ENCODE measurements at regions not wholly inside any gene's neighbourhood (a gene's known extent, or its start where the extent isn't known, plus 50 kb on each side); places are given as distances from the start of the nearest gene placed in this dataset.
A peak's percentile ranks its signal among the peaks of the same experiment; 100 is the strongest.

DNA sequence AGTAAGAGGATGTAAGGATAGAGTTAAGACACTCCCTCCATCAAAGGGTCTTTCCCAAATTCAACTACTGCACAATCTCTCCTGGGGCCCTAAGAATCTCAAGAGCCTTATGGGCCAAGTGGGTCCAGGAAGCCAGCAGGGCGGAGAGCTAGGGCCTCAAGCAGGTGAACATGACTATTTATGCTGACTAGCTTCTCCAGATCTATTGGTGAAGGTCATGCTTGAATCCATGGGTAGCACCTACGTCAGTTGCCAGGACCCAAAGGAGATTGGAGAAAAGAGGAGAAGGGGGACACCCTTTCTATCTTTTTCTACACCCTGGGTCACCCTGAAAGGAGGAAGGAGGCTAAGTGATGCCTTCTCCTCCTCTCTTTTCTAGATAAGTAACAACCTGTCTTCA lies 534.2 kb upstream of the MIS18BP1 start:
- Histone ChIP-seq H3K27me3 (ENCODE audit: insufficient read depth, low read length) (no peaks in the 10 kb centered on the region), H3K4me3 (replicated peaks in 1 of 2; ENCODE audit: low read depth in 1 of 2, low read length in 2 of 2) (no peak overlapping the region), H3K9me2 (ENCODE audit: insufficient read depth) (no peaks in the 10 kb centered on the region), H3K79me2 (ENCODE audit: insufficient read depth, low read length) (no peaks in the 10 kb centered on the region), H3K9ac (ENCODE audit: low read length) (no peak overlapping the region), H3K4me1 (ENCODE audit: control insufficient read depth in 1 of 2, insufficient read depth in 2 of 2, low read length in 2 of 2) (no peaks in the 10 kb centered on the region), H4K20me1 (ENCODE audit: insufficient read depth) (no peaks in the 10 kb centered on the region), H3K9me3 (ENCODE audit: control insufficient read depth in 1 of 2, insufficient read depth in 1 of 2, low read depth in 1 of 2, low read length in 2 of 2) (peaks cover 16 to 21% of the 10 kb centered on the region in 2 experiments; a peak in 3 of 4 replicates), H3K27ac (ENCODE audit: low read depth, low read length) (no peak overlapping the region), H3K36me3 (ENCODE audit: control insufficient read depth in 1 of 2, insufficient read depth in 2 of 2, low read length in 2 of 2) (no peaks in the 10 kb centered on the region), H3K4me2 (ENCODE audit: low read length) (no peak overlapping the region), H2AFZ (ENCODE audit: low read depth, low read length, poor library complexity, severe bottlenecking) (no peak overlapping the region)
- ChIA-PET CTCF (no interaction called here), POLR2A (no interaction called here), RAD21 (ENCODE audit: low non-redundant PET in 1 of 2, low total read pairs in 2 of 2, uncharacterized antibody in 2 of 2, unreplicated experiment in 2 of 2) (no interaction called here)
- TF ChIP-seq RAD21 (IDR thresholded peaks at IDR 0.05; ENCODE audit: low read depth) (no peak), JUND (IDR thresholded peaks at IDR 0.05) (no peak), FOSL1 (IDR thresholded peaks at IDR 0.05; ENCODE audit: low read depth) (no peak), SP1 (IDR thresholded peaks at IDR 0.05; ENCODE audit: low read depth) (no peak)
- TF ChIP-seq, protein P1, sequence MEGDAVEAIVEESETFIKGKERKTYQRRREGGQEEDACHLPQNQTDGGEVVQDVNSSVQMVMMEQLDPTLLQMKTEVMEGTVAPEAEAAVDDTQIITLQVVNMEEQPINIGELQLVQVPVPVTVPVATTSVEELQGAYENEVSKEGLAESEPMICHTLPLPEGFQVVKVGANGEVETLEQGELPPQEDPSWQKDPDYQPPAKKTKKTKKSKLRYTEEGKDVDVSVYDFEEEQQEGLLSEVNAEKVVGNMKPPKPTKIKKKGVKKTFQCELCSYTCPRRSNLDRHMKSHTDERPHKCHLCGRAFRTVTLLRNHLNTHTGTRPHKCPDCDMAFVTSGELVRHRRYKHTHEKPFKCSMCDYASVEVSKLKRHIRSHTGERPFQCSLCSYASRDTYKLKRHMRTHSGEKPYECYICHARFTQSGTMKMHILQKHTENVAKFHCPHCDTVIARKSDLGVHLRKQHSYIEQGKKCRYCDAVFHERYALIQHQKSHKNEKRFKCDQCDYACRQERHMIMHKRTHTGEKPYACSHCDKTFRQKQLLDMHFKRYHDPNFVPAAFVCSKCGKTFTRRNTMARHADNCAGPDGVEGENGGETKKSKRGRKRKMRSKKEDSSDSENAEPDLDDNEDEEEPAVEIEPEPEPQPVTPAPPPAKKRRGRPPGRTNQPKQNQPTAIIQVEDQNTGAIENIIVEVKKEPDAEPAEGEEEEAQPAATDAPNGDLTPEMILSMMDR (IDR thresholded peaks at IDR 0.05 in 2 of 3, conservative IDR thresholded peaks at IDR 0.05 in 1 of 3; ENCODE audit: borderline replicate concordance in 1 of 3, insufficient read depth in 1 of 3, low read depth in 2 of 3, low read length in 2 of 3) = no peak
- ATAC-seq (no peak), DNase-seq (ENCODE audit: low read depth, low spot score) (peak; percentile 4)
- BruUV-seq (replicated peaks) = no TSS peak
- intact Hi-C loops (cut with micrococcal nuclease) = no loop called here

DNA sequence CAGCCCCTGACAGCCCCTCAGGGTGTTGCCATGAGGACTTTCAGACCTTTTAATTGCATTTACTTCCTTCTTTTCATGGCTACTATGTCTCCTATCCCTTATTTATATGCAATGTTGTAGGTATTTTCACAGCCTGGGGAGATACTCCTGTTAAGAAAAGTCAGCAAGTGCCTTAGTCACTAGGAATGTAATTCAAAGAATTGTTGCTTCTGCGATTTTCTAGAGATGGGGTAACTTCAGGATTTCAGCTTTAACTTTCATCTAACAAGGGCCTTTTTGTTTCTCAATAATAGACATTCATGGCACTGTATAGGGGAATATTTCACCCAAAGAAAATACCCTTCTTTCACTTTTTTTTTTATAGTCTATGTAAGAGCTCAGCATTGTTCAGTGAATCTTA lies 533.3 kb upstream of the MIS18BP1 start:
- RAD21 ChIA-PET (ENCODE audit: low non-redundant PET in 1 of 2, low total read pairs in 2 of 2, uncharacterized antibody in 2 of 2, unreplicated experiment in 2 of 2) = no interaction called here
- no peak for TF ChIP-seq EZH2 (IDR thresholded peaks at IDR 0.05)
- TF ChIP-seq, protein P2, sequence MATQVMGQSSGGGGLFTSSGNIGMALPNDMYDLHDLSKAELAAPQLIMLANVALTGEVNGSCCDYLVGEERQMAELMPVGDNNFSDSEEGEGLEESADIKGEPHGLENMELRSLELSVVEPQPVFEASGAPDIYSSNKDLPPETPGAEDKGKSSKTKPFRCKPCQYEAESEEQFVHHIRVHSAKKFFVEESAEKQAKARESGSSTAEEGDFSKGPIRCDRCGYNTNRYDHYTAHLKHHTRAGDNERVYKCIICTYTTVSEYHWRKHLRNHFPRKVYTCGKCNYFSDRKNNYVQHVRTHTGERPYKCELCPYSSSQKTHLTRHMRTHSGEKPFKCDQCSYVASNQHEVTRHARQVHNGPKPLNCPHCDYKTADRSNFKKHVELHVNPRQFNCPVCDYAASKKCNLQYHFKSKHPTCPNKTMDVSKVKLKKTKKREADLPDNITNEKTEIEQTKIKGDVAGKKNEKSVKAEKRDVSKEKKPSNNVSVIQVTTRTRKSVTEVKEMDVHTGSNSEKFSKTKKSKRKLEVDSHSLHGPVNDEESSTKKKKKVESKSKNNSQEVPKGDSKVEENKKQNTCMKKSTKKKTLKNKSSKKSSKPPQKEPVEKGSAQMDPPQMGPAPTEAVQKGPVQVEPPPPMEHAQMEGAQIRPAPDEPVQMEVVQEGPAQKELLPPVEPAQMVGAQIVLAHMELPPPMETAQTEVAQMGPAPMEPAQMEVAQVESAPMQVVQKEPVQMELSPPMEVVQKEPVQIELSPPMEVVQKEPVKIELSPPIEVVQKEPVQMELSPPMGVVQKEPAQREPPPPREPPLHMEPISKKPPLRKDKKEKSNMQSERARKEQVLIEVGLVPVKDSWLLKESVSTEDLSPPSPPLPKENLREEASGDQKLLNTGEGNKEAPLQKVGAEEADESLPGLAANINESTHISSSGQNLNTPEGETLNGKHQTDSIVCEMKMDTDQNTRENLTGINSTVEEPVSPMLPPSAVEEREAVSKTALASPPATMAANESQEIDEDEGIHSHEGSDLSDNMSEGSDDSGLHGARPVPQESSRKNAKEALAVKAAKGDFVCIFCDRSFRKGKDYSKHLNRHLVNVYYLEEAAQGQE (IDR thresholded peaks at IDR 0.05; ENCODE audit: low read depth) = no peak
- no peak for TF ChIP-seq RAD21 (IDR thresholded peaks at IDR 0.05; ENCODE audit: low read depth)
- TF ChIP-seq, protein P1 (IDR thresholded peaks at IDR 0.05 in 2 of 3, conservative IDR thresholded peaks at IDR 0.05 in 1 of 3; ENCODE audit: borderline replicate concordance in 1 of 3, insufficient read depth in 1 of 3, low read depth in 2 of 3, low read length in 2 of 3) = no peak
- no peak for TF ChIP-seq TCF7L2 (IDR thresholded peaks at IDR 0.05; ENCODE audit: borderline replicate concordance, extremely low read depth, insufficient read depth, insufficient read length)
- TF ChIP-seq ZFX (IDR thresholded peaks at IDR 0.05) = no peak
- TF ChIP-seq SP1 (IDR thresholded peaks at IDR 0.05; ENCODE audit: low read depth) = no peak
- no peak for TF ChIP-seq YY1 (IDR thresholded peaks at IDR 0.05; ENCODE audit: extremely low read depth, insufficient replicate concordance, low read depth, low read length)
- TF ChIP-seq CEBPB (IDR thresholded peaks at IDR 0.05; ENCODE audit: low read depth) = no peak

More for the DNA sequence above, 533.3 kb upstream of the MIS18BP1 start:
- no peak for DNase-seq (ENCODE audit: low read depth, low spot score)
- Histone ChIP-seq H3K9ac (ENCODE audit: low read length) (no peak overlapping the region), H3K9me2 (ENCODE audit: insufficient read depth) (no peaks in the 10 kb centered on the region), H3K36me3 (ENCODE audit: control insufficient read depth in 1 of 2, insufficient read depth in 2 of 2, low read length in 2 of 2) (no peaks in the 10 kb centered on the region), H3K79me2 (ENCODE audit: insufficient read depth, low read length) (no peaks in the 10 kb centered on the region), H4K20me1 (ENCODE audit: insufficient read depth) (no peaks in the 10 kb centered on the region), H2AFZ (ENCODE audit: low read depth, low read length, poor library complexity, severe bottlenecking) (no peak overlapping the region), H3K4me1 (ENCODE audit: control insufficient read depth in 1 of 2, insufficient read depth in 2 of 2, low read length in 2 of 2) (no peaks in the 10 kb centered on the region), H3K27me3 (ENCODE audit: insufficient read depth, low read length) (no peaks in the 10 kb centered on the region), H3K9me3 (ENCODE audit: control insufficient read depth in 1 of 2, insufficient read depth in 1 of 2, low read depth in 1 of 2, low read length in 2 of 2) (peaks cover 16 to 21% of the 10 kb centered on the region in 2 experiments; a peak in 3 of 4 replicates), H3K4me2 (ENCODE audit: low read length) (no peak overlapping the region), H3K27ac (ENCODE audit: low read depth, low read length) (no peak overlapping the region), H3K4me3 (replicated peaks in 1 of 2; ENCODE audit: low read depth in 1 of 2, low read length in 2 of 2) (no peak overlapping the region)
- ATAC-seq = no peak
- intact Hi-C loops (cut with micrococcal nuclease) = no loop called here
- POLR2A ChIA-PET = no interaction called here
- CTCF ChIA-PET = no interaction called here
- BruUV-seq (replicated peaks) = no TSS peak
